T-helper 1 cell treated with Interleukin-12 subunit alpha and Interleukin-12 subunit beta and Interleukin-4 antibody, amounts not matched to agents 30 μg/mL and 1 μg/mL, for 36 hours (primary cell): ENCODE measurements at regions not wholly inside any gene's neighbourhood (a gene's known extent, or its start where the extent isn't known, plus 50 kb on each side); places are given as distances from the start of the nearest gene placed in this dataset.
A peak's percentile ranks its signal among the peaks of the same experiment; 100 is the strongest.
"Not testable (repeated sequence)": the region's sequence is repeated elsewhere in the genome, so short reads cannot be mapped to it uniquely, and the experiment has no call there.

Source experiments
- H3K27ac Mint-ChIP-seq: one replicate; pipeline ENCODE4 v1.8.0; 2021; ENCODE audit warnings: mild to moderate bottlenecking, mixed read lengths
- H3K27me3 Mint-ChIP-seq: one replicate; pipeline ENCODE4 v1.8.0; 2021; ENCODE audit warnings: low read depth, mixed read lengths
- H3K36me3 Mint-ChIP-seq: one replicate; pipeline ENCODE4 v1.8.0; 2021; ENCODE audit warnings: low read depth, mixed read lengths
- H3K4me1 Mint-ChIP-seq: one replicate; pipeline ENCODE4 v1.8.0; 2021; ENCODE audit warnings: low read depth, mixed read lengths
- H3K4me3 Mint-ChIP-seq: one replicate; pipeline ENCODE4 v1.8.0; 2021; ENCODE audit warnings: mild to moderate bottlenecking, moderate library complexity, mixed read lengths
- H3K9me3 Mint-ChIP-seq: one replicate; pipeline ENCODE4 v1.8.0; 2021; ENCODE audit warnings: mixed read lengths

DNA sequence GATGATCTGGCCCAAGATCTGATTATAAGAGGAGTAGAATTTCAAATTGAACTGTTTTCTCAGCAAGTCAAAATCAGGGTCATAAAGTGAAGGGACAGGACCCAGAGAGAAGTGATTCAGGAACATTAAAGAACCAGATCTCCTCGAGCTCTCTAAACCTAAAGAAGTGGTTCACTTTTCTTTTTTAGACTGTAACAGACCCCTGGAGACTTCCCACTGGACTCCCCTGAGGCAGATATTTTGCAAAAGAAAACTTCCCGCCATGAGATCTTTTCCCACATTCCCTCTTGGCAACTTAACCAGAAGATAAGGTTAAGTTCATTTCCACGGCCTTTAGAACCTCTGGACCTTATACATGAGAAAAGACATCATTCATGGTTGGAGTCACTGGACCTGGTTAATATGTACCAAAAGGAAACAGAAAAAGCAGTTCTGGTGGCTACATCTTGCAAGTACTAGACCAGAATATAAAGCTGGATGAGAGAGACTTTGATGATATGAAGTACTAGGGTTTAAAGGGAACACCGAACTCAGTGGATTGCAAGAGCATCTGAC is 1061.4 kb downstream of the MRPL39 start:
- no peaks in the 10 kb centered on the region for H3K9me3 Mint-ChIP-seq
- no peaks in the 10 kb centered on the region for H3K27me3 Mint-ChIP-seq
- no peak overlapping the region for H3K27ac Mint-ChIP-seq
- H3K36me3 Mint-ChIP-seq: no peaks in the 10 kb centered on the region
- no peak overlapping the region for H3K4me3 Mint-ChIP-seq
- no peaks in the 10 kb centered on the region for H3K4me1 Mint-ChIP-seq

DNA sequence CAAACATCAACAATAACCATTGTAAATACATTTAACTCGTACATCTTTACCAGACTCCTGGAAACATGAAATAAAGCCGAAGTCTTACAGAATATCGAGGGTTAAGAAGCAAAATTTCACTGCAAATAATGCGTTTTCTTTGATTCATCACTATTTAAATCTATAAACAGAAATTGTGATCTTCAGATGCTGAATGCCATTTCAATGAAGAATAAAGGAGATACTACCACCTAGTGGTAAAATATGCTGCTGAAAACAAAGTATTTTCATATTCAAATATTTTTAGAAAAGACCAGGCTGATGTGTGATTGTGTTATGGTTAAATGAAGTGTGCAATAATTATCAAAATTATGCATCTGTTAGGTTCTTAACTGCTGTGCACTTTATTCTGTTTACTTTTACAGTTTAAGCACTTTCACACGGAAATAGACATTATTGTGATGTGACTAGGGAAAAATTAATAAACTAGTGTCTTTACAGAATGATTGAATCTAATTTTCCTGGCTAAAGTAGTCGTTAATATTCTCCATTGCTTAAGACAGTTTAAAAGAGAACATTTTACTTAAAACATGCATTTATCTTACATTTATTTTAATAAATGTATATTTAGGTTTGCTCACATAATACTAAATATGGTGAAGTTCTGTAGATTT is 1093.1 kb downstream of the MRPL39 start:
- no peaks in the 10 kb centered on the region for H3K27me3 Mint-ChIP-seq
- H3K4me1 Mint-ChIP-seq: no peaks in the 10 kb centered on the region
- H3K27ac Mint-ChIP-seq: no peak overlapping the region
- H3K4me3 Mint-ChIP-seq: no peak overlapping the region
- H3K36me3 Mint-ChIP-seq: no peaks in the 10 kb centered on the region
- H3K9me3 Mint-ChIP-seq: no peaks in the 10 kb centered on the region

DNA sequence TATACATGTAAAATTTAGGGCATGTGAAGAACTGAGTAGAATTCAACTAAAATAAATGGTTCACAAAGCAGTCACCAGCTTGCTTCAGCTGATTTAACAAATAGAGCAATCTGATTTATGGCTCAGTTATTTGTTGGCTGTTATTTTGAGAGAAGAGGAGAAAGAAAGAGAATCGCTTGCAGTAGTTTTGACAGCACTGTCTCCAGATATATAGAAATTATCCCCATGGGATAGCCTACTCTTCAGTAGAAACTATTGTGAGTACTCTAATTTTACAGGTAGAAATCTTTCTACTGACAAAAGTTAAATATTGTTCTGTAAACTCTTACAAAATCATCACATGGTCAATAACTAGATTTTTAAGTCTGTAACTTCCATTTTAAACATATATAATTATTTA is 1098.2 kb downstream of the MRPL39 start:
- H3K36me3 Mint-ChIP-seq: no peaks in the 10 kb centered on the region

DNA sequence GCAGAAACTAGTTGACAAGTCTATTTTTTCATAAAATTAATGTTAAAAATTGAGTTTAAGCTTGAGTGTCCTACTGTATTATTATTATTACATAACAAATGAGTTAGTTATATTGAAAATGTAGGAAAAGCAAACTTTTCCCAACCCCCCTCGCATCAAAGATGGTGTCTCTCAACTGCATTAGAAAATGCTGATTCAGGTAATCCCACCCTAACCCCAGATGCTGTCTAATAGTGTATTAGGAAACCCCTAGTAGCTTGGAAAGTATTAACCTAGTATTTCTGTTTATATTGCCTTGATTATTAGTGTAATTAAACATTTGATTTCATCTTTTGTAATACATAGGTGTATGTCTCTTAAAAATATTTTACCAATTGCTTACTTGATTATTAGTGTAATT is 1120.3 kb downstream of the MRPL39 start:
- Mint-ChIP-seq H3K4me1 (no peaks in the 10 kb centered on the region), H3K27me3 (no peaks in the 10 kb centered on the region), H3K9me3 (no peaks in the 10 kb centered on the region), H3K27ac (no peak overlapping the region), H3K4me3 (no peak overlapping the region), H3K36me3 (no peaks in the 10 kb centered on the region)

More for the DNA sequence above, 1098.2 kb downstream of the MRPL39 start:
- Mint-ChIP-seq H3K27me3 (no peaks in the 10 kb centered on the region), H3K4me1 (no peaks in the 10 kb centered on the region), H3K27ac (no peak overlapping the region), H3K4me3 (no peak overlapping the region), H3K9me3 (peaks cover 6% of the 10 kb centered on the region)

DNA sequence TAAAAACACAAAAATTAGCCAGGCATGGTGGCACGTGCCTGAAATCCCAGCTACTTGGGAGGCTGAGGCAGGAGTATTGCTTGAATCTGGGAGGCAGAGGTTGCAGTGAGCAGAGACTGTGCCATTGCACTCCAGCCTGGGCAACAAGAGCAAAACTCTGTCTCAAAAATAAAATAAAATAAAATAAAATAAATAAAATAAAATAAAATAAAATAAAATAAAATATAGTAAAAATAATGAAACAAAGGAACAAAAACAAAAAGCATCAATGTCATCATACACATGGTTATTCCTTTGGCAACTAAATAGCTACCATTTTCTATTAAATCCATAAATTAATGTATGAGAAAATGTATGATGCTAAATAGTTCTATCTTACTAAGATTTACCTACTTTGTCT is 1123.9 kb downstream of the MRPL39 start:
- H3K4me3 Mint-ChIP-seq, H3K9me3 Mint-ChIP-seq, H3K4me1 Mint-ChIP-seq, H3K27ac Mint-ChIP-seq, H3K36me3 Mint-ChIP-seq, H3K27me3 Mint-ChIP-seq: not testable (repeated sequence)

DNA sequence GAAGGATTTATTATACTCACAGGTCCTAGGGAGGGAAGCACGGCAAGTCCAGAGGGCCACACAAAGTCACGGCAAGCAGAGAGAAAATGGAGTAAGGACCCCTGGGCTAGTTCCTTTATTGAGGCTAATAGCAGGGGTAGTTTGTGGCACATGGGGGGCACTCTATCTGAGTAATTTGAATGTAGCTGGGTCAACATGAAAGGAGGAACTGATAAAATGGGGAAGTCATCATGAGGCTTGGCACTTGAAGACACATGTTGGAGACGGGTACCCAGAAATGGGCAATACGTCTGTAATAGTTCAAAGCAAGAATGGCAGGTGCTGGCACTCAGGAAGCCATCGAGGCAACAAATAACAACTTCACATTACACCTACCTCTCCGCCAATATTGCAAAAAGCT is 1136.4 kb downstream of the MRPL39 start:
- H3K9me3 Mint-ChIP-seq: peaks cover 6% of the 10 kb centered on the region
- no peaks in the 10 kb centered on the region for H3K36me3 Mint-ChIP-seq
- no peak overlapping the region for H3K4me3 Mint-ChIP-seq
- no peaks in the 10 kb centered on the region for H3K4me1 Mint-ChIP-seq
- H3K27ac Mint-ChIP-seq: no peak overlapping the region
- H3K27me3 Mint-ChIP-seq: no peaks in the 10 kb centered on the region

DNA sequence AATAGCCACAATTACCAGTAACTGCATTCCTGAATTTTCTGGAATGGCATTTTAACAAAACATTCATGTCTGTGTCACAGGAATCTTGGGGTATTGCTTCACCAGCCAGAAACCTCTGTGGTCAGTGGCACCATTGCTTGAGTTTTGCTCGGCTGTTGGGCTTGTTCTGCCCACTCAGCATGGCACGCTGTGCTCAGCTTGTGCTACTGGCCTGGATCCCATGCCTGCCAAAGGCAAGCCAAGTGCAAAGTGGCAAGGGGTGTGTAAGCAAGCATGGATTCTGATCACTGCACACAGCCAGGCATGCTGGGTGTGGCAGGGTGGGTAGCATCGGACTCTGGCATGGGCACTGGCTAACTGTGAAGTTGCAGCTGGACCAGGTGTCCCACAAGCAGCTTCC is 1150.9 kb downstream of the MRPL39 start:
- Mint-ChIP-seq H3K4me1 (no peaks in the 10 kb centered on the region), H3K27me3 (no peaks in the 10 kb centered on the region), H3K36me3 (no peaks in the 10 kb centered on the region), H3K9me3 (no peaks in the 10 kb centered on the region), H3K27ac (no peak overlapping the region), H3K4me3 (no peak overlapping the region)

DNA sequence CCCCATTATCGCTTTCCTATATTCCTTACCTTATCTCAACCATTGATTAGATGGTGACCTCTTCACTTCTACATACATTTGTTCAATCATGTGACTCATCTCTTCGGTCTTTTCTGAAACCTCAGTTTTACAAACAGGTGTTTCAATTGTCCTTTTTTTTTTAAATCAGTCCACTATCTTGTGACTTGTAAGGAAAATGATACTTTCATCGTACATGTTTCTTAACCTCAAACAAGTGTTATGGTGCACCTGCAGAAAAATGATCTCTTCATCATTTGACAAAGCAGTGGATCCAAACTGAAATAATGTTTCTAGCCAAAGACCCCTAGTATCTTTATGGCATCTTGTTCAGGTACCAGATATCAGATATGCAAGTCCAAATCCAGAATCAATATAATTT is 1157.2 kb downstream of the MRPL39 start:
- no peaks in the 10 kb centered on the region for H3K9me3 Mint-ChIP-seq
- H3K27me3 Mint-ChIP-seq: no peaks in the 10 kb centered on the region
- peaks cover 3% of the 10 kb centered on the region for H3K36me3 Mint-ChIP-seq
- H3K4me3 Mint-ChIP-seq: no peak overlapping the region
- no peaks in the 10 kb centered on the region for H3K4me1 Mint-ChIP-seq
- no peak overlapping the region for H3K27ac Mint-ChIP-seq

DNA sequence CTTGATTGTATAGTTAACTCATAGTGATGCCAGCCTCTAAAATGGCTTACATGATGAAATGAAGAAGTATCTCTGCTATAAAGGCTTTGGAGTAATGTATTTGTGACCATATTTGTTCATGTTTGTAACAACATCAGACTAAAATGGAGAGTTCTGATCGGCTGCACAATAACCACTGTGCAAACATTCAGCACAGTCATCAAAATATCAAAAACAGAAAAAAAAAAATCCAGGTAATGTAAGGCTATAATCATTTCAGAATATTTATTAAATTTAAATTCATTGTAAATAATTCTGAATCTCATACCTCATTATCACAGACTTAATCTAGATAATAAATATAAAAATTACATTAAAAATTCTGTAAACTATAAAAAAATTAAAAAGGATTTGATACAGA is 1161.8 kb downstream of the MRPL39 start:
- no peaks in the 10 kb centered on the region for H3K27me3 Mint-ChIP-seq
- H3K4me1 Mint-ChIP-seq: peaks cover 3% of the 10 kb centered on the region
- H3K9me3 Mint-ChIP-seq: no peaks in the 10 kb centered on the region
- H3K36me3 Mint-ChIP-seq: peaks cover 19% of the 10 kb centered on the region
- no peak overlapping the region for H3K4me3 Mint-ChIP-seq
- no peak overlapping the region for H3K27ac Mint-ChIP-seq

DNA sequence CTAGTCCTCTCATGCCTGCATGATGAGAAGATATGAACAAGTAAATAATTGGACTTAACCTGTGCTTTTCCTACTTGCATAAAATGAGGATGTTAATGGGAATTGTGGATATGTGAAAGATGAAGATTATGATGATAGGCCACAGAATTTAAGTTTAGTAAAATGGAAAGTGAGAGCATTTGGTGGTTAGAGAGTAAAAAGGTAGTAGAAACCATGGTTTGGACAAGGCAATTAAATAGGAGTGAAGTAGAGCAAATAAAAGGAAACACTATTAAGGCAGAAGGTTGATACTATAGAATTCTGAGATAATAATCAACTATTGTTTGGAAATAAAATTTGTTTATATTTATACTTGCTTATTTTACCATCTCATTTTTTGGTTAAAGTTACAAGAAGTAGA is 1162.5 kb downstream of the MRPL39 start:
- Mint-ChIP-seq H3K36me3 (peaks cover 19% of the 10 kb centered on the region), H3K27ac (no peak overlapping the region), H3K9me3 (no peaks in the 10 kb centered on the region), H3K27me3 (no peaks in the 10 kb centered on the region), H3K4me1 (peaks cover 3% of the 10 kb centered on the region), H3K4me3 (no peak overlapping the region)

DNA sequence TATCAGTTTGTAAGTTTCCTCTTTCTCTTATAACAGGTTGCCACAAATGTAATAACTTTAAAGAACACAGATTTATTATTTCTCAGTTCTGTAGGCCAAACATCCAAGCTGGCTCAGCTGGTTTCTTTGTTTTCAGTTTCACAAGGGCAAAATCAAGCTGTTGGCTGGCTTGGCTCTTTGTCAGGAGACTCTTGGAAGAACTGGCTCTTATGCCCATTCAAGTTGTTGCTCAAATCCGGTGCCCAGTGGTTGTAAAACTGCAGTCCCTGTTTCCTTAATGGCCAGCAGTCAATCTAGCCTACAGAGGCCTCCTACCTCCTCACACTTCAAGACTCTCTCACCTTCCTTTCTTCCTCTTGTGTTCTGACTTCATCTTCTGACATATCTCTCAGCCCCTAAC is 1171.0 kb downstream of the MRPL39 start:
- no peaks in the 10 kb centered on the region for H3K4me1 Mint-ChIP-seq
- H3K27me3 Mint-ChIP-seq: no peaks in the 10 kb centered on the region
- no peak overlapping the region for H3K27ac Mint-ChIP-seq

DNA sequence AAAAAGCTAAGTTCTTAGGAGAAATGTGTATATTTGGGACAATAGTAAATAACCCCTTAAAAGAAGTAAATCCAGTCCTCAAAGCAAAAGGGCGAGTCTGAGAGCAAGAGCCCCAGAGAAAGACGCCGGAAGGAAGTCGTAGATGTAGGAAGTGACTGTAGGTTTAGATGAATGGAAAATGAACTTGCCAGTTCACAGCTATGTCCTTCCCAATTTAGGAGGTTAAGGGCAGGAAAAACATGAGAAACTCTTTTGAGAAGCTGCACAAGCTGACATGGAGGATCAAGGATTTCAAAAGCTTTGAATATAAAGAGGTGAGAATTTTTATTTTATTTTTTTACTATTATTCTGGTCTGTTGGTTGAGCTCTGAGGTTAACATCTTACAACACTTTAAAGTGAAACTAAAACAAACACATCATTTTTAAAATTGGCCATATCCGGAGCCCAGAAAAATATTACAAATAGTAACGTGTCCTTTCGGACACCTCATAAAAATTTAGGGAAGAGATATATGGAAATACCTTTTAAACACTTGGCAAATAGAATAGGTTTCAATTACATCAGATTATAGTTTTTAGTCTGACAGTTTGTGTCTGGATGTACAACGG is 1178.6 kb downstream of the MRPL39 start:
- Mint-ChIP-seq H3K27ac (peak overlapping the region; percentile 88), H3K9me3 (peaks cover 3% of the 10 kb centered on the region), H3K4me1 (peaks cover 16% of the 10 kb centered on the region), H3K27me3 (peaks cover 3% of the 10 kb centered on the region), H3K36me3 (peaks cover 1% of the 10 kb centered on the region), H3K4me3 (peak overlapping the region; percentile 89)

More for the DNA sequence above, 1171.0 kb downstream of the MRPL39 start:
- Mint-ChIP-seq H3K36me3 (peaks cover 9% of the 10 kb centered on the region), H3K9me3 (peaks cover 4% of the 10 kb centered on the region), H3K4me3 (no peak overlapping the region)

DNA sequence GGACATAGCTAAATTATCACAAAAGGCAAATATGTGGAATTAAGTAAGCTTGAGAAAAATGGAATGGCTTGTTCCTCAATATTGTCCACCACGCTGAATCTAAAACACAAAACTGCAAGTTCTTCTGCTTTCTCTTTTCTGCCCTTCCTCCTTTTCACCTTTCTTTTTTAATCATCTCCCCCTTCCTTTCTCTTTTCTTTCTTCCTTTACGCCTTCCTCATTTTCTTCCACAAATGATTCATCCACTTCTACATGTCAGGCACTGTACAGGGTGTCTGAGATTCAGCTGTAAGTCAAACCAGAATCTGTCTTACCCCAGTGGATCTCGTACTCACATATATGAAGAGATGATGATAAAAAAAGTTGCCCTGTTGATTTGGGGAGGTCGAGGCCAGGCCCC is 1182.5 kb downstream of the MRPL39 start:
- Mint-ChIP-seq H3K4me3 (no peak overlapping the region), H3K36me3 (peaks cover 1% of the 10 kb centered on the region), H3K9me3 (peaks cover 6% of the 10 kb centered on the region), H3K4me1 (peaks cover 13% of the 10 kb centered on the region), H3K27me3 (peaks cover 8% of the 10 kb centered on the region), H3K27ac (no peak overlapping the region)

DNA sequence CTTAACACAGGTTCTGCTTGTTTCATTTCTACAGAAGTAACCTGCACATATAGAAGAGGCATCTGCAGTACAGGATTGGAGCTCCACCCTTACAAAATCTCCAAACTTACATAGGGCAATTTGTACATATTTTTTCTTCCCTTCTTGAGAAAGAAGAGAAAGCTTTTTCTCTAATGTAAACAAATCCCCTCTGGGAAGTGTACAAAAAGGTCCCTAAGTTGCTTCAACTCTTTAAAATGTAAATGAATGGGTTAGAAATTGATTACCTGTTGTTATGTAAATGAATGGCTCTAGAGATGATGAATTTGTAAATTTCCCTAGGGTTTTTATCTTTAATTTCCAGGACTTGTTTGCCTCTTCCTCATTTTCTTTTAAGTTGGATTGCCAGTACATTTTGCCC is 1183.7 kb downstream of the MRPL39 start:
- no peak overlapping the region for H3K27ac Mint-ChIP-seq
- H3K4me3 Mint-ChIP-seq: no peak overlapping the region
- peaks cover 6% of the 10 kb centered on the region for H3K4me1 Mint-ChIP-seq
- peaks cover 8% of the 10 kb centered on the region for H3K27me3 Mint-ChIP-seq
- no peaks in the 10 kb centered on the region for H3K36me3 Mint-ChIP-seq
- H3K9me3 Mint-ChIP-seq: peaks cover 12% of the 10 kb centered on the region

DNA sequence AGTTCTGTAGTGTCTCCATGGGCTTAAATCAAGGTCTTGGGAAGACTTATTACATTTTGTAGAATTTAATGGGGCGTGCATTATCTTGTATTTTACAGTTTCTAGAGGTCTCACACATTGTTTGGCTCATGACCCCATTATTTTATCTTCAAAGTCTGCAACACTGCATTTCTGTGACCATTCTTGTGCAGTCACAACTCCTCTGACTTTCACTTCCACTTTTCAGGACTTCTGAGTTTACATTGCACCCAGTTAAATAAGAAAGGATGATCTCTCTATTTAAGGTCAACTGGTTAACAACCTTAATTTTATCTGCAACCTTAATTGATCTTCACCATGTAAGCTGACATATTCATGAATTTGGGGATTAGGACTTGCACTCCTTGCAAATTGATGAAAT is 1186.6 kb downstream of the MRPL39 start:
- H3K4me1 Mint-ChIP-seq: no peaks in the 10 kb centered on the region
- peaks cover 8% of the 10 kb centered on the region for H3K27me3 Mint-ChIP-seq
- no peak overlapping the region for H3K27ac Mint-ChIP-seq
- H3K9me3 Mint-ChIP-seq: peaks cover 20% of the 10 kb centered on the region
- H3K36me3 Mint-ChIP-seq: no peaks in the 10 kb centered on the region
- H3K4me3 Mint-ChIP-seq: no peak overlapping the region
